ENCODE measurements at regions not wholly inside any gene's neighbourhood (a gene's known extent, or its start where the extent isn't known, plus 50 kb on each side); places are given as distances from the start of the nearest gene placed in this dataset.
A peak's percentile ranks its signal among the peaks of the same experiment; 100 is the strongest.

DNA sequence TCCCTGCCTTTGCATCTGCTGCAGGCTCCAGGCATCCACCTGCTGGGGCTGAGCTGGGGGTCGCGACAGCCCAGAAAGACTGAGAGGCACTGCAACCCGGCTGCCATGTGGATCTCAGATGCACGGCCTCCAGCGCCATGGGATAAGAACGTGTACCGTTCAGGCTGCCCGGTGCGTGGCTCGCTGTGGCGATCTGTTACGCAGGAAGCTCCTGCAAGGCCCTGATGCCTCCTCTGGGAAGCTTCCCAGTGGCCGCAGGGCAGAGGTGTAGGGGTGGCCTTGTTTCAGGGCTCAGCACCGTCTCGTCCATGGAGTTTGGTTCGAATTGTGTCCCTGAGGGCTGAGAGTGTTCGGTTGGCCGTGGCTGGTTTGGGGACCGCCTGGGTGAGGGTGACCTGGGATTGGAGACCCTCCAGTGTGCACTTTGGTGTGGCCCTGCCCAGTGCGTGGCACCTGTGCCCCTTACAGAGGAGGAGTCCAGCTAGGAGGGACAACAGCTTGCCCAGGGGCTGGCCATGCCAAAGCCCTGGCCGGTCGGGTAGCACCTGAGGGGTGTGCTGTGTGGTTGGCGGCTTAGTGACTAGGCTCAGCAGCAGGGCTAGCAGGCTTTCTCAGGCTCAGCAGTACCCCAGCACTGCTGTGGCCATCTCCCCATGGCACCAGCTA is 1184.5 kb downstream of the BRD1 start:
- TF ChIP-seq EP300 (IDR thresholded peaks at IDR 0.05): no peak
- TF ChIP-seq, protein P1, sequence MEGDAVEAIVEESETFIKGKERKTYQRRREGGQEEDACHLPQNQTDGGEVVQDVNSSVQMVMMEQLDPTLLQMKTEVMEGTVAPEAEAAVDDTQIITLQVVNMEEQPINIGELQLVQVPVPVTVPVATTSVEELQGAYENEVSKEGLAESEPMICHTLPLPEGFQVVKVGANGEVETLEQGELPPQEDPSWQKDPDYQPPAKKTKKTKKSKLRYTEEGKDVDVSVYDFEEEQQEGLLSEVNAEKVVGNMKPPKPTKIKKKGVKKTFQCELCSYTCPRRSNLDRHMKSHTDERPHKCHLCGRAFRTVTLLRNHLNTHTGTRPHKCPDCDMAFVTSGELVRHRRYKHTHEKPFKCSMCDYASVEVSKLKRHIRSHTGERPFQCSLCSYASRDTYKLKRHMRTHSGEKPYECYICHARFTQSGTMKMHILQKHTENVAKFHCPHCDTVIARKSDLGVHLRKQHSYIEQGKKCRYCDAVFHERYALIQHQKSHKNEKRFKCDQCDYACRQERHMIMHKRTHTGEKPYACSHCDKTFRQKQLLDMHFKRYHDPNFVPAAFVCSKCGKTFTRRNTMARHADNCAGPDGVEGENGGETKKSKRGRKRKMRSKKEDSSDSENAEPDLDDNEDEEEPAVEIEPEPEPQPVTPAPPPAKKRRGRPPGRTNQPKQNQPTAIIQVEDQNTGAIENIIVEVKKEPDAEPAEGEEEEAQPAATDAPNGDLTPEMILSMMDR (IDR thresholded peaks at IDR 0.05): no peak
- no peak for TF ChIP-seq POLR2A (IDR thresholded peaks at IDR 0.05)
- H3K36me3 ChIP-seq: peaks cover 0 to 16% (median 0%) of the 10 kb centered on the region in 3 donors
- peak overlapping the region in 2 of 4 donors; percentile 65 to 73 for H3K27ac ChIP-seq
- DNase-seq (ENCODE audit: low spot score in 2 of 2): no peak
- 72 to 87% methylated on average over 10 to 17 of the region's 23 CpGs for WGBS, 2 donors
- no peaks in the 10 kb centered on the region for H3K27me3 ChIP-seq
- H3K4me1 ChIP-seq: peaks cover 0 to 51% (median 8%) of the 10 kb centered on the region in 4 donors
- H3K9me3 ChIP-seq: no peaks in the 10 kb centered on the region
- no peak overlapping the region for H3K4me3 ChIP-seq

DNA sequence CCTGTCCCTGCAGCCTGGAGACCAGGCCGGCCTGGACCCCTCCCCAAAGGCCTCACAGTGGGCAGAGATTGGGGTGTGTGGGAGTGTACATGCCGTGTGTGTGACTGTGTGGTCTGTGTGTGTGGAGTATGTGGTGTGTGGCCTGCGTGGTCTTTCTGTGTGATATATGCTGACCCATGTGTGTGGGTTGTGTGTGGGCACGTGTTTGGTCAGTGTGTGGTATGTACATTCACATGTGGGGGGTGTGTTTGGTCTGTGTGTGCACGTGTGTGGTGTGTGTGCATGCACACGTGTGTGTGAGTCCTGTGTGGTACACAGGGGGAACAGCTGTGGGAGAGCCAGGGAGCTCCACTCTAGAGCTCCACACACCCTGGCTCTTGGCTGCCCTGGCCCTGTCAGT is 1185.1 kb downstream of the BRD1 start:
- WGBS, 2 donors: 59 to 69% methylated on average over 5 to 6 of the region's 6 CpGs
- peak overlapping the region in 2 of 4 donors; percentile 73 to 78 for H3K27ac ChIP-seq

DNA sequence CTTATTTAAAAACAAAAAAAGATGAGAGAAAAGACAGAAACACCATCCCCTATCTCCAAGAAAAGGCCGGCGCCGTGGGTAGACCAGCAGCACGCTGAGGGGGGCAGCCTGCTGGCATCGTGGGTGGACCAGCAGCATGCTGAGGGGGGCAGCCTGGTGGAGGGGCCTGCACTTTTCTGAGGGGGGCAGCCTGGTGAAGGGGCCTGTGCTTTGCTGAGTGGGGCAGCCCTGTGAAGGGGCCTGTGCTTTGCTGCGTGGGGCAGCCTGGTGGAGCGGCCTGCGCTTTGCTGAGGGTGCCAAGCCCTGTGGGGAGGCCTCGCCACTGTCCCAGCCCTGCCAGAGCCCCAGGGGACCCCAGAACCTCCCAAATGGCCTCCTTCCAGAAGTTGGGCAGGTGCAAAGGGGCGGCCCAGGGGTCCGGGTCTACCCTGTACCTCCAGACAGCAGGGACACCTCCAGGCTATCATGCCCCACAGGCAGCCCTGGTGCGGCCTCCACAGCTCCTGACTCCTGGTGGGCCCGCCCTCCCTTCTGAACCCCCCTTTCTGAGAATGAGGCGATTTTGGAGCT is 1185.7 kb downstream of the BRD1 start:
- no peaks in the 10 kb centered on the region for H3K27me3 ChIP-seq
- no peak overlapping the region for H3K4me3 ChIP-seq
- H3K36me3 ChIP-seq: peaks cover 0 to 9% (median 0%) of the 10 kb centered on the region in 3 donors
- H3K9me3 ChIP-seq: no peaks in the 10 kb centered on the region
- no peak for TF ChIP-seq EP300 (IDR thresholded peaks at IDR 0.05)
- TF ChIP-seq, protein P1 (IDR thresholded peaks at IDR 0.05): no peak
- no peak for TF ChIP-seq POLR2A (IDR thresholded peaks at IDR 0.05)
- WGBS, 2 donors: 60 to 66% methylated on average over 14 of the region's 14 CpGs
- peak overlapping the region; percentile 13 to 78 (median 64) for H3K27ac ChIP-seq
- no peak for DNase-seq (ENCODE audit: low spot score in 2 of 2)
- peaks cover 0 to 56% (median 8%) of the 10 kb centered on the region in 4 donors for H3K4me1 ChIP-seq

More for the DNA sequence above, 1185.1 kb downstream of the BRD1 start:
- H3K4me3 ChIP-seq: no peak overlapping the region
- TF ChIP-seq, protein P1 (IDR thresholded peaks at IDR 0.05): no peak
- no peak for TF ChIP-seq POLR2A (IDR thresholded peaks at IDR 0.05)
- no peak for TF ChIP-seq EP300 (IDR thresholded peaks at IDR 0.05)
- DNase-seq (ENCODE audit: low spot score in 2 of 2): no peak
- H3K36me3 ChIP-seq: peaks cover 0 to 12% (median 0%) of the 10 kb centered on the region in 3 donors
- peaks cover 0 to 51% (median 8%) of the 10 kb centered on the region in 4 donors for H3K4me1 ChIP-seq
- H3K27me3 ChIP-seq: no peaks in the 10 kb centered on the region
- no peaks in the 10 kb centered on the region for H3K9me3 ChIP-seq

DNA sequence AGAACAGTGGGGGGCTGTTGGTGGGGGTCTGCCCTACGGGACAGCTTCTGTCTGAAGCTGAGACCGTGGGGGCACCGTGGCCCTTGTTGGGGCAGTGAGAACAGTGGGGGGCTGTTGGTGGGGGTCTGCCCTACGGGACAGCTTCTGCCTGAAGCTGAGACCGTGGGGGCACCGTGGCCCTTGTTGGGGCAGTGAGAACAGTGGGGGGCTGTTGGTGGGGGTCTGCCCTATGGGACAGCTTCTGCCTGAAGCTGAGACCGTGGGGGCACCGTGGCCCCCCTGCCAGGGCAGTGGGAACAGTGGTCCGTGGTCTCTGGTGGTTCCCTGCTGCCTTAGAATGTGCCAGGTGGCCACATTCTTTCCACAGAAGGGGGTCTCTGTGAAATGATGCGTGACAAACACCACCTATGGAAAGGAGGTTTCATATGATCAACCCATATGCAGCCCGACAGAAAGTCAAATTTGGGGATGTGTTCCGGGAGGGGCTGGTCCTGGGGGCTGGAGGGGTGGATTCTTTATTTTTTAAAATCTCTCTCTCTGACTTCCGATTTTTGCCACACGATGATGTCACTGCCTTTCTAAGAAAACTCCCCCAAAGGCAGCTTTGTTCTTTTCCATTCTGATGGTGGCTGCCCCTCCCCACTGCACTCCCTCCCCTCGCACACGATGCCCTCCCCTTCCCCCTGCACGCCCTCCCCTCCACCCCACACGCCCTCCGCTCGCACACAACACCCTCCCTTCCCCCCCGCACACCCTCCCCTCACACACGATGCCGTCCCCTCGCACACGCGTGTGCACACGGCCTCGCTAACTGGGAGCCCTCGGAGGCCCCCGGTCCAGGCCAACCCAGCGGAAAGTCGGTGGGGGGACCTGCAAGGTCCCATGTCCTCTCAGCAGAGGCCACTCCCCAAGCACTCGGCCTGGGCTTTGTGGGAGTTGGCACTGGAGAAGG is 1186.5 kb downstream of the BRD1 start:
- Histone ChIP-seq H3K4me3 (peak overlapping the region in 1 of 4 donors; percentile 25), H3K9me3 (no peaks in the 10 kb centered on the region), H3K27ac (peak overlapping the region; percentile 13 to 78 (median 64)), H3K27me3 (no peaks in the 10 kb centered on the region), H3K36me3 (peaks cover 0 to under 1% (median 0%) of the 10 kb centered on the region in 3 donors), H3K4me1 (peaks cover 0 to 64% (median 8%) of the 10 kb centered on the region in 4 donors)
- no peak for DNase-seq (ENCODE audit: low spot score in 2 of 2)
- WGBS, 2 donors: 24 to 28% methylated on average over 27 to 30 of the region's 33 CpGs
- TF ChIP-seq POLR2A (IDR thresholded peaks at IDR 0.05): no peak
- TF ChIP-seq EP300 (IDR thresholded peaks at IDR 0.05): peak in 1 of 2 donors; percentile 12
- TF ChIP-seq, protein P1 (IDR thresholded peaks at IDR 0.05): no peak

All from tibial nerve (tissue), 4 donors.